ENCODE measurements at regions not wholly inside any gene's neighbourhood (a gene's known extent, or its start where the extent isn't known, plus 50 kb on each side); places are given as distances from the start of the nearest gene placed in this dataset.

DNA sequence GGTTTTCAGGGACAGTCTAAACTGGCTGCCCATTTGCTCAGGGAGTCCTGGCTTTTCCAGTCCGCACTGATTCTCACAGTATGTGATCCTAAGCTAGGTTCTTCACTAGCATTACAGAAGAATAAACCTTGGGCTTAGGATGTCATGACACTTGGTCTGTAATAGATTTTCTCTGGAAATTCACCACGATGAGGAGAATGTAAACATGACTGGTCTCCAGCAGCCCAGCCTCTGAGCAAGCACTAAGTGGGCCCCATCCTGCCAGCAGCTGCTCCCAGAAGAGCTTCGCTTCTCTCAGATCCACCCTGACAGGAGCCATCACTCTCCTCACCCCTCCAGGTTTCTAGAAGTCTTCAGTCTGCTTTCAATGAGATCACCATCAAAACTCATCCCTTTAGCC, 103.7 kb upstream of the ZPBP start:
- H3K9me3 ChIP-seq (ENCODE audit: low read depth): no peaks in the 10 kb centered on the region
- H3K4me3 ChIP-seq: no peak overlapping the region
- peak overlapping the region; percentile 75 for H3K27ac ChIP-seq
- peak; percentile 35 for DNase-seq (ENCODE audit: low spot score)
- H3K27me3 ChIP-seq: peaks cover 6% of the 10 kb centered on the region
- no peaks in the 10 kb centered on the region for H3K9me2 ChIP-seq (replicated peaks; ENCODE audit: insufficient read depth)
- H3K4me2 ChIP-seq: peak overlapping the region; percentile 24
- H3K79me2 ChIP-seq: no peaks in the 10 kb centered on the region
- 53% methylated on average over 3 of the region's 3 CpGs for WGBS (ENCODE audit: low lambda C conversion rate, missing lambda C conversion rate)
- H4K20me1 ChIP-seq (ENCODE audit: insufficient read depth, poor library complexity, severe bottlenecking): no peaks in the 10 kb centered on the region
- peaks cover 10% of the 10 kb centered on the region for H3K4me1 ChIP-seq (ENCODE audit: insufficient read depth)
- no peak overlapping the region for H2AFZ ChIP-seq
- TF ChIP-seq EZH2 (IDR thresholded peaks at IDR 0.05; ENCODE audit: borderline replicate concordance): no peak
- TF ChIP-seq EZH2phosphoT487 (IDR thresholded peaks at IDR 0.05; ENCODE audit: low read depth, severe bottlenecking, unreplicated experiment): no peak
- TF ChIP-seq, protein P1, sequence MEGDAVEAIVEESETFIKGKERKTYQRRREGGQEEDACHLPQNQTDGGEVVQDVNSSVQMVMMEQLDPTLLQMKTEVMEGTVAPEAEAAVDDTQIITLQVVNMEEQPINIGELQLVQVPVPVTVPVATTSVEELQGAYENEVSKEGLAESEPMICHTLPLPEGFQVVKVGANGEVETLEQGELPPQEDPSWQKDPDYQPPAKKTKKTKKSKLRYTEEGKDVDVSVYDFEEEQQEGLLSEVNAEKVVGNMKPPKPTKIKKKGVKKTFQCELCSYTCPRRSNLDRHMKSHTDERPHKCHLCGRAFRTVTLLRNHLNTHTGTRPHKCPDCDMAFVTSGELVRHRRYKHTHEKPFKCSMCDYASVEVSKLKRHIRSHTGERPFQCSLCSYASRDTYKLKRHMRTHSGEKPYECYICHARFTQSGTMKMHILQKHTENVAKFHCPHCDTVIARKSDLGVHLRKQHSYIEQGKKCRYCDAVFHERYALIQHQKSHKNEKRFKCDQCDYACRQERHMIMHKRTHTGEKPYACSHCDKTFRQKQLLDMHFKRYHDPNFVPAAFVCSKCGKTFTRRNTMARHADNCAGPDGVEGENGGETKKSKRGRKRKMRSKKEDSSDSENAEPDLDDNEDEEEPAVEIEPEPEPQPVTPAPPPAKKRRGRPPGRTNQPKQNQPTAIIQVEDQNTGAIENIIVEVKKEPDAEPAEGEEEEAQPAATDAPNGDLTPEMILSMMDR (IDR thresholded peaks at IDR 0.05; ENCODE audit: poor library complexity): no peak
- no peaks in the 10 kb centered on the region for H3K36me3 ChIP-seq (replicated peaks; ENCODE audit: insufficient read depth, low read depth)

DNA sequence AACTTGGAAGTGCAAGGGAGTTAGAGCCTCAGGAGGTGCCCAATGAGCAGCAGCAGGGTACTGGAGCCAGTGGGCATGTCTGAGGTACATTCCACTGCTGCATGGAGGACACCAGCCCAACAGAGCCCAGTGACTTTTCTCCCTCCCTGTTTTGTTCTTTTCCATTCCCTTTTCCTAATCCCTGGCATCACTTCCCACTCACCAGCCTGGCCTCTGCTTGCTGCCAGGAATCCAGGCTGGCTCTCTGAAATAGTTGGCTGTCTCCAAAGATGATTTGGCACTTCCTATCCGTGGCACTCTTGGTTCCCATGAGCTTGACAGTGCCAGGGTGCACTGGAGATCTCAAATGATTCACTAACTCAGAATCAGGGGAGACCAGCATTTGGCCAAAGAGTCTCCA, 97.7 kb upstream of the ZPBP start:
- Histone ChIP-seq H3K4me3 (no peak overlapping the region), H3K4me1 (ENCODE audit: insufficient read depth) (no peaks in the 10 kb centered on the region), H3K9me3 (ENCODE audit: low read depth) (no peaks in the 10 kb centered on the region), H3K36me3 (replicated peaks; ENCODE audit: insufficient read depth, low read depth) (no peaks in the 10 kb centered on the region), H2AFZ (no peak overlapping the region), H3K79me2 (no peaks in the 10 kb centered on the region), H3K4me2 (no peak overlapping the region), H3K9me2 (replicated peaks; ENCODE audit: insufficient read depth) (no peaks in the 10 kb centered on the region), H4K20me1 (ENCODE audit: insufficient read depth, poor library complexity, severe bottlenecking) (no peaks in the 10 kb centered on the region), H3K27me3 (peaks cover 6% of the 10 kb centered on the region), H3K27ac (no peak overlapping the region)
- TF ChIP-seq, protein P1 (IDR thresholded peaks at IDR 0.05; ENCODE audit: poor library complexity): no peak
- TF ChIP-seq EZH2phosphoT487 (IDR thresholded peaks at IDR 0.05; ENCODE audit: low read depth, severe bottlenecking, unreplicated experiment) (no peak), EZH2 (IDR thresholded peaks at IDR 0.05; ENCODE audit: borderline replicate concordance) (no peak)
- WGBS (ENCODE audit: low lambda C conversion rate, missing lambda C conversion rate): 67% methylated on average over 1 of the region's 1 CpG
- no peak for DNase-seq (ENCODE audit: low spot score)

DNA sequence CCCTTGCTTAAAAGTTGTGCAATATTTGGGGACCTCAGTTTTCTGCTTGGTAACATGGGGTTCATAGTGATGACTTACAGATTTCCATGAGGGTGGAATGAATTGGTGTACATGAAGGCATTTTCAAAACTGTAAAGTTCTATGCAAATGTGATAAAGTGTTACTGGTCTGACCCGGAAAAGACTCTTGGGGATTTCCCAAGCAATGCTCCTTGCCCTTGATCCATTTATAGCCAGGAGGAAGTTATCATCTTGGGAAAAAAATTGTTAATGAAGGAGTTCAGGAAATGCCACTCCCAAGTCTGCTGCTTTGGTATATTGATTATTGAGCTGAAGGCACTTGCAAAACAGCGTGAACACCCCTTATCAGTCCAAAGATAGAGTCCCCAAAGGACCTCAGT, 96.3 kb upstream of the ZPBP start:
- Histone ChIP-seq H2AFZ (no peak overlapping the region), H3K4me1 (ENCODE audit: insufficient read depth) (no peaks in the 10 kb centered on the region), H3K36me3 (replicated peaks; ENCODE audit: insufficient read depth, low read depth) (no peaks in the 10 kb centered on the region), H3K4me2 (no peak overlapping the region), H3K27me3 (peaks cover 6% of the 10 kb centered on the region), H3K79me2 (no peaks in the 10 kb centered on the region), H3K27ac (no peak overlapping the region), H3K4me3 (no peak overlapping the region), H4K20me1 (ENCODE audit: insufficient read depth, poor library complexity, severe bottlenecking) (no peaks in the 10 kb centered on the region), H3K9me3 (ENCODE audit: low read depth) (no peaks in the 10 kb centered on the region), H3K9me2 (replicated peaks; ENCODE audit: insufficient read depth) (no peaks in the 10 kb centered on the region)
- TF ChIP-seq EZH2phosphoT487 (IDR thresholded peaks at IDR 0.05; ENCODE audit: low read depth, severe bottlenecking, unreplicated experiment) (no peak), EZH2 (IDR thresholded peaks at IDR 0.05; ENCODE audit: borderline replicate concordance) (no peak)
- TF ChIP-seq, protein P1 (IDR thresholded peaks at IDR 0.05; ENCODE audit: poor library complexity): no peak
- DNase-seq (ENCODE audit: low spot score): no peak
- 70% methylated on average over 2 of the region's 2 CpGs for WGBS (ENCODE audit: low lambda C conversion rate, missing lambda C conversion rate)

Data from hepatocyte (in vitro differentiated cells).